Activated CD4-positive, alpha-beta T cell treated with anti-CD3 and anti-CD28 coated beads for 36 hours (primary cell): ENCODE measurements at regions not wholly inside any gene's neighbourhood (a gene's known extent, or its start where the extent isn't known, plus 50 kb on each side); places are given as distances from the start of the nearest gene placed in this dataset.
"Not testable (repeated sequence)": the region's sequence is repeated elsewhere in the genome, so short reads cannot be mapped to it uniquely, and the experiment has no call there.

Experiments
- ATAC-seq: fragments of 200-7000 bp; cut with Tn5 transposase; one replicate; pipeline ENCODE4 v1.10.0; 2021; ENCODE audit warnings: mild to moderate bottlenecking, moderate library complexity
- CTCF ChIA-PET: fragments of 350-600 bp; sonication (Branson Sonifier 250); formaldehyde crosslinking; loops from one replicate; lab custom pipeline; 2021; ENCODE audit warnings: antibody characterized with exemption; lab: Charles Lee
- POLR2A ChIA-PET: fragments of 350-600 bp; sonication (Branson Sonifier 250); formaldehyde crosslinking; loops from one replicate; lab custom pipeline; 2021; ENCODE audit warnings: antibody characterized with exemption, inconsistent platforms; lab: Charles Lee
- DNase-seq: peaks from one replicate; pipeline ENCODE4 v3.0.0-alpha.2; 2020
- H3K27ac Mint-ChIP-seq: one replicate; pipeline ENCODE4 v1.8.0; 2021; ENCODE audit warnings: mixed read lengths
- H3K27me3 Mint-ChIP-seq: one replicate; pipeline ENCODE4 v1.8.0; 2021; ENCODE audit warnings: mixed read lengths
- H3K36me3 Mint-ChIP-seq: one replicate; pipeline ENCODE4 v1.8.0; 2021; ENCODE audit warnings: low read depth, mixed read lengths
- H3K4me1 Mint-ChIP-seq: one replicate; pipeline ENCODE4 v1.8.0; 2021; ENCODE audit warnings: mixed read lengths
- H3K4me3 Mint-ChIP-seq: one replicate; pipeline ENCODE4 v1.8.0; 2021; ENCODE audit warnings: mild to moderate bottlenecking, moderate library complexity, mixed read lengths
- H3K9me3 Mint-ChIP-seq: one replicate; pipeline ENCODE4 v1.8.0; 2021; ENCODE audit warnings: low read depth, mixed read lengths
- intact Hi-C, 2 experiments: fragments of 100-400 bp; cut with DNase I in 1 of 2; cut with micrococcal nuclease in 1 of 2; formaldehyde crosslinking; loops; one replicate each; pipeline versions ENCODE4 v1.14.2 to v1.15.1; 2022 to 2024; cut with DNase I, micrococcal nuclease

GRCh38 chr15:22265056-22265945, 185.0 kb downstream of the OR4M2 start:
- no peaks in the 10 kb centered on the region for H3K27me3 Mint-ChIP-seq
- peak; percentile 60 for ATAC-seq
- no peaks in the 10 kb centered on the region for H3K36me3 Mint-ChIP-seq
- ChIA-PET POLR2A (no interaction called here), CTCF (interaction anchor here (0.9 kb wide), 1 partner anchor 42 kb away, joined by 3 read pairs; no protein-coding TSS in a partner anchor)
- intact Hi-C loops: loop anchor here (2.0 to 5.0 kb wide), 3 partner anchors 16 to 1873 kb away; no protein-coding TSS in a partner anchor
- H3K9me3 Mint-ChIP-seq: no peaks in the 10 kb centered on the region
- H3K4me3 Mint-ChIP-seq: no peak overlapping the region
- peak; percentile 63 for DNase-seq
- H3K4me1 Mint-ChIP-seq: peaks cover 10% of the 10 kb centered on the region
- H3K27ac Mint-ChIP-seq: no peak overlapping the region

- H3K9me3 Mint-ChIP-seq: no peaks in the 10 kb centered on the region
- CTCF ChIA-PET: no interaction called here
Observed at GRCh38 chr15:22265970-22266369, 185.6 kb downstream of the OR4M2 start.

GRCh38 chr15:22267761-22268160, 187.4 kb downstream of the OR4M2 start:
- ChIA-PET CTCF (no interaction called here), POLR2A (no interaction called here)
- DNase-seq (no peak), ATAC-seq (no peak)
- H3K9me3 Mint-ChIP-seq: no peaks in the 10 kb centered on the region
- H3K36me3 Mint-ChIP-seq: no peaks in the 10 kb centered on the region
- intact Hi-C loops: loop anchor here (2.0 to 5.0 kb wide), 2 partner anchors 29 to 1875 kb away; no protein-coding TSS in a partner anchor
- H3K4me1 Mint-ChIP-seq: no peaks in the 10 kb centered on the region
- no peak overlapping the region for H3K4me3 Mint-ChIP-seq
- H3K27ac Mint-ChIP-seq: no peak overlapping the region
- peaks cover 2% of the 10 kb centered on the region for H3K27me3 Mint-ChIP-seq

More at GRCh38 chr15:22265970-22266369, 185.6 kb downstream of the OR4M2 start:
- no peak overlapping the region for H3K4me3 Mint-ChIP-seq
- intact Hi-C loops: loop anchor here (2.0 to 5.0 kb wide), 3 partner anchors 15 to 1874 kb away; no protein-coding TSS in a partner anchor
- H3K27ac Mint-ChIP-seq: no peak overlapping the region
- DNase-seq (no peak), ATAC-seq (no peak)
- H3K36me3 Mint-ChIP-seq: no peaks in the 10 kb centered on the region
- H3K4me1 Mint-ChIP-seq: peaks cover 5% of the 10 kb centered on the region
- POLR2A ChIA-PET: no interaction called here
- H3K27me3 Mint-ChIP-seq: peaks cover 2% of the 10 kb centered on the region

- CTCF ChIA-PET: not testable (repeated sequence)
Observed at GRCh38 chr15:22268201-22268600, 187.9 kb downstream of the OR4M2 start.

GRCh38 chr15:22268654-22269053, 188.3 kb downstream of the OR4M2 start:
- intact Hi-C loops: loop anchor here (2.0 to 5.0 kb wide), 2 partner anchors 30 to 1876 kb away; no protein-coding TSS in a partner anchor
- H3K27me3 Mint-ChIP-seq, CTCF ChIA-PET, H3K36me3 Mint-ChIP-seq, DNase-seq, H3K27ac Mint-ChIP-seq, H3K4me3 Mint-ChIP-seq, H3K9me3 Mint-ChIP-seq, H3K4me1 Mint-ChIP-seq, POLR2A ChIA-PET, ATAC-seq: not testable (repeated sequence)

More at GRCh38 chr15:22268201-22268600, 187.9 kb downstream of the OR4M2 start:
- ATAC-seq, H3K27me3 Mint-ChIP-seq, H3K9me3 Mint-ChIP-seq, H3K36me3 Mint-ChIP-seq, H3K4me1 Mint-ChIP-seq, H3K27ac Mint-ChIP-seq, H3K4me3 Mint-ChIP-seq, POLR2A ChIA-PET, DNase-seq: not testable (repeated sequence)
- intact Hi-C loops: loop anchor here (2.0 to 5.0 kb wide), 2 partner anchors 29 to 1876 kb away; no protein-coding TSS in a partner anchor

GRCh38 chr15:22272286-22273160, 186.2 kb upstream of the GOLGA6L22 start:
- POLR2A ChIA-PET, H3K27me3 Mint-ChIP-seq, H3K9me3 Mint-ChIP-seq, ATAC-seq, DNase-seq, H3K27ac Mint-ChIP-seq, H3K36me3 Mint-ChIP-seq, H3K4me1 Mint-ChIP-seq, H3K4me3 Mint-ChIP-seq, intact Hi-C loops: not testable (repeated sequence)
- CTCF ChIA-PET: interaction anchor here (1.2 kb wide), 1 partner anchor 12 kb away, joined by 3 read pairs; no protein-coding TSS in a partner anchor

- CTCF ChIA-PET: interaction anchor here (1.2 kb wide), 1 partner anchor 13 kb away, joined by 3 read pairs; no protein-coding TSS in a partner anchor
- H3K4me3 Mint-ChIP-seq, DNase-seq, H3K27me3 Mint-ChIP-seq, ATAC-seq, H3K27ac Mint-ChIP-seq, POLR2A ChIA-PET, intact Hi-C loops, H3K9me3 Mint-ChIP-seq, H3K36me3 Mint-ChIP-seq, H3K4me1 Mint-ChIP-seq: not testable (repeated sequence)
Observed at GRCh38 chr15:22273185-22273584, 185.5 kb upstream of the GOLGA6L22 start.

- ATAC-seq, intact Hi-C loops, POLR2A ChIA-PET, H3K9me3 Mint-ChIP-seq, H3K27me3 Mint-ChIP-seq, H3K36me3 Mint-ChIP-seq, CTCF ChIA-PET, H3K27ac Mint-ChIP-seq, H3K4me1 Mint-ChIP-seq, H3K4me3 Mint-ChIP-seq, DNase-seq: not testable (repeated sequence)
Observed at GRCh38 chr15:22274376-22274775, 184.3 kb upstream of the GOLGA6L22 start.

GRCh38 chr15:22280770-22281169, 177.9 kb upstream of the GOLGA6L22 start:
- DNase-seq, H3K27me3 Mint-ChIP-seq, H3K4me1 Mint-ChIP-seq, H3K4me3 Mint-ChIP-seq, H3K36me3 Mint-ChIP-seq, H3K9me3 Mint-ChIP-seq, POLR2A ChIA-PET, H3K27ac Mint-ChIP-seq, ATAC-seq: not testable (repeated sequence)
- CTCF ChIA-PET: interaction anchor here (0.7 to 1.0 kb wide), 2 partner anchors 18 to 1901 kb away, joined by 3 read pairs; no protein-coding TSS in a partner anchor
- intact Hi-C loops: loop anchor here in 1 of 2 experiments (2.0 kb wide), 1 partner anchor 16 kb away; no protein-coding TSS in a partner anchor

GRCh38 chr15:22282794-22283533, 175.7 kb upstream of the GOLGA6L22 start:
- H3K27me3 Mint-ChIP-seq, H3K4me1 Mint-ChIP-seq, H3K4me3 Mint-ChIP-seq, H3K36me3 Mint-ChIP-seq, intact Hi-C loops, H3K9me3 Mint-ChIP-seq, H3K27ac Mint-ChIP-seq, POLR2A ChIA-PET: not testable (repeated sequence)
- DNase-seq (peak; percentile 45), ATAC-seq (peak; percentile 76)
- CTCF ChIA-PET: interaction anchor here (0.6 kb wide), 1 partner anchor 1926 kb away, joined by 3 read pairs; no protein-coding TSS in a partner anchor
